CD4-positive, alpha-beta memory T cell (primary cell): ENCODE measurements at regions not wholly inside any gene's neighbourhood (a gene's known extent, or its start where the extent isn't known, plus 50 kb on each side); places are given as distances from the start of the nearest gene placed in this dataset.

ENCODE experiments used
- CTCF ChIA-PET: fragments of 350-600 bp; sonication (Branson Sonifier 250); formaldehyde crosslinking; loops from one replicate; lab custom pipeline; 2021; ENCODE audit warnings: inconsistent platforms; ENCODE audit not compliant: partially characterized antibody; lab: Charles Lee
- POLR2A ChIA-PET: fragments of 350-600 bp; sonication (Branson Sonifier 250); formaldehyde crosslinking; loops from one replicate; lab custom pipeline; 2021; ENCODE audit not compliant: partially characterized antibody; lab: Charles Lee
- DNase-seq, 5 donors: peaks; one replicate each; pipeline versions ENCODE4 v3.0.0 to v3.0.0-alpha.2; 2020 to 2022; ENCODE audit warnings: mixed read lengths in 1 of 5
- H3K27ac ChIP-seq: one replicate; pipeline ENCODE4 v1.7.0; 2013; ENCODE audit warnings: low read depth, low read length
- H3K27me3 ChIP-seq: 2 replicates; pipeline ENCODE4 v1.7.0; 2013; ENCODE audit warnings: mild to moderate bottlenecking, low read length, moderate library complexity; ENCODE audit not compliant: insufficient read depth
- H3K36me3 ChIP-seq: 2 replicates; pipeline ENCODE4 v1.7.0; 2013; ENCODE audit warnings: mild to moderate bottlenecking, low read length, moderate library complexity; ENCODE audit not compliant: insufficient read depth
- H3K4me1 ChIP-seq: 2 replicates; pipeline ENCODE4 v1.7.0; 2013; ENCODE audit warnings: mild to moderate bottlenecking, low read length, moderate library complexity; ENCODE audit not compliant: insufficient read depth
- H3K4me3 ChIP-seq, 2 donors: one replicate each; pipeline ENCODE4 v1.7.0; 2013; ENCODE audit warnings: low read length in 2 of 2, mild to moderate bottlenecking in 1 of 2
- H3K9me3 ChIP-seq, 2 donors: one replicate each; pipeline ENCODE4 v1.7.0; 2013; ENCODE audit warnings: low read length in 2 of 2, control low read depth in 1 of 2; ENCODE audit not compliant: control insufficient read depth in 1 of 2
- H3K27ac Mint-ChIP-seq, 7 donors: one replicate each; pipeline ENCODE4 v1.8.0; 2020 to 2021; ENCODE audit warnings: mixed read lengths in 7 of 7, mild to moderate bottlenecking in 6 of 7, inconsistent platforms in 3 of 7, moderate library complexity in 3 of 7
- H3K27me3 Mint-ChIP-seq, 2 donors: one replicate each; pipeline ENCODE4 v1.8.0; 2020 to 2021; ENCODE audit warnings: mixed read lengths in 2 of 2
- H3K36me3 Mint-ChIP-seq, 2 donors: one replicate each; pipeline ENCODE4 v1.8.0; 2020 to 2021; ENCODE audit warnings: mixed read lengths in 2 of 2, inconsistent platforms in 1 of 2, mild to moderate bottlenecking in 1 of 2
- H3K4me1 Mint-ChIP-seq, 4 donors: one replicate each; pipeline ENCODE4 v1.8.0; 2020 to 2021; ENCODE audit warnings: mixed read lengths in 4 of 4, mild to moderate bottlenecking in 1 of 4
- H3K4me3 Mint-ChIP-seq, 8 donors: one replicate each; pipeline ENCODE4 v1.8.0; 2020 to 2021; ENCODE audit warnings: mixed read lengths in 8 of 8, mild to moderate bottlenecking in 7 of 8, moderate library complexity in 6 of 8, inconsistent platforms in 3 of 8
- H3K9me3 Mint-ChIP-seq, 8 donors: one replicate each; pipeline ENCODE4 v1.8.0; 2020 to 2021; ENCODE audit warnings: mixed read lengths in 8 of 8, mild to moderate bottlenecking in 5 of 8, inconsistent platforms in 3 of 8, moderate library complexity in 1 of 8
- intact Hi-C: fragments of 100-400 bp; cut with micrococcal nuclease; formaldehyde crosslinking; loops from one replicate; pipeline ENCODE4 v1.15.1; 2023

DNA sequence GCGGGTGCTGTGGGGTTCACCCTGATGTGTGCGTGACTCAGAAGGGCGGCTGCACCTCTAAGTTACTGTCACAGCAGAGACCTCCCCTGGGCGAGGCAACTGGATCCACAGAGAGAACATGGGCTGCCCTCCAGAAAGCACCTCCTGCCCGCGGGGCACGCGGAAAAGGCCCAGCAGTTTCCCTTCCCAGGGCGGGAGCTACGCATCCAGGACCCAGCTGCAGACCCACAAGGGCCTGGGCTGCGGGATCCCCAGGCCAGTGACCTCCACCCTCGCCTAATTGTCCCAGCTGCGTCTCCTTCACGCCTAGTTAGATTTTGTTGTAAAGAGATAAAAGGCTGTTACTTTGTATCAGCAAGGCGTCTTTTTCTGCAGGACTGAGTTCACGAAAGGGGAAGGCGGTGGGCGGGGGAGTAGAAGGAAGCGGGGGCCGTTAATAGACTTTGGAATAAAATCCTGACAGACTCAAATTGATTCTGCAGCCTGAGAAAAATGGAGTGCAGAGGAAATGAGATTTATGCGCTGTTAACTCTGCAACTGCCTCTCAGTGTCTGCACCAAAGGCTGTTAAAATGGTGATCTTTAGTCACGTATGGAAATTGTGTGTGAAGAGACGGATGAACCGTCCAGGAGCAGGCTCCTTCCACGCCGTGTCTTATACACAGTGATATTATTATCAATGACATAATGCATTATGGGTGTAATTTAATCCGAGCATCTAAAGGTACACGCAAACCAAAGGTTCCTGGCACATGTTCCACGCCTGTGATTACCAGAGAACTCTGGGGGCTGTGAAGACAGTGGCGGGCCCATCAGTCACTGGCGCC is 65.9 kb upstream of the FBRSL1 start:
- Mint-ChIP-seq H3K27ac (no peak overlapping the region), H3K4me1 (peaks cover 6 to 18% (median 13%) of the 10 kb centered on the region in 4 donors), H3K4me3 (peak overlapping the region in 1 of 8 donors; percentile 15), H3K27me3 (no peaks in the 10 kb centered on the region), H3K36me3 (no peaks in the 10 kb centered on the region), H3K9me3 (peaks cover 0 to 1% (median 0%) of the 10 kb centered on the region in 8 donors)
- H3K36me3 ChIP-seq = no peaks in the 10 kb centered on the region
- POLR2A ChIA-PET = no interaction called here
- no peak overlapping the region for H3K4me3 ChIP-seq
- CTCF ChIA-PET = no interaction called here
- no peaks in the 10 kb centered on the region for H3K27me3 ChIP-seq
- H3K9me3 ChIP-seq = no peaks in the 10 kb centered on the region
- no peak overlapping the region for H3K27ac ChIP-seq
- H3K4me1 ChIP-seq = no peaks in the 10 kb centered on the region
- DNase-seq = no peak
- intact Hi-C loops = no loop called here

GRCh38 chr12:132423251-132423819 is 66.6 kb upstream of the FBRSL1 start:
- no peaks in the 10 kb centered on the region for H3K27me3 ChIP-seq
- ChIA-PET CTCF (no interaction called here), POLR2A (no interaction called here)
- no peak overlapping the region for H3K27ac ChIP-seq
- H3K36me3 ChIP-seq = no peaks in the 10 kb centered on the region
- H3K4me3 Mint-ChIP-seq = peak overlapping the region in 3 of 8 donors; percentile 8 to 43 (median 17)
- H3K27me3 Mint-ChIP-seq = peaks cover 0 to 1% of the 10 kb centered on the region in 2 donors
- H3K9me3 ChIP-seq = no peaks in the 10 kb centered on the region
- DNase-seq = peak in 2 of 5 donors; percentile 23 to 30
- no peaks in the 10 kb centered on the region for H3K4me1 ChIP-seq
- H3K27ac Mint-ChIP-seq = no peak overlapping the region
- no peak overlapping the region for H3K4me3 ChIP-seq
- H3K9me3 Mint-ChIP-seq = peaks cover 0 to 1% (median 0%) of the 10 kb centered on the region in 8 donors
- no peaks in the 10 kb centered on the region for H3K36me3 Mint-ChIP-seq
- peaks cover 6 to 17% (median 13%) of the 10 kb centered on the region in 4 donors for H3K4me1 Mint-ChIP-seq
- intact Hi-C loops = no loop called here

GRCh38 chr12:132422381-132423043 is 67.4 kb upstream of the FBRSL1 start:
- no peak overlapping the region for H3K27ac ChIP-seq
- H3K27ac Mint-ChIP-seq = peak overlapping the region in 6 of 7 donors; percentile 30 to 93 (median 51)
- peak overlapping the region in 4 of 8 donors; percentile 5 to 19 (median 8) for H3K4me3 Mint-ChIP-seq
- H3K4me1 ChIP-seq = no peaks in the 10 kb centered on the region
- no peak overlapping the region for H3K4me3 ChIP-seq
- H3K27me3 ChIP-seq = no peaks in the 10 kb centered on the region
- H3K36me3 ChIP-seq = no peaks in the 10 kb centered on the region
- H3K9me3 ChIP-seq = no peaks in the 10 kb centered on the region
- peaks cover 6 to 16% (median 12%) of the 10 kb centered on the region in 4 donors for H3K4me1 Mint-ChIP-seq
- DNase-seq = no peak
- ChIA-PET POLR2A (no interaction called here), CTCF (no interaction called here)
- intact Hi-C loops = no loop called here
- peaks cover 0 to 1% of the 10 kb centered on the region in 2 donors for H3K27me3 Mint-ChIP-seq
- peaks cover 0 to 1% (median 0%) of the 10 kb centered on the region in 8 donors for H3K9me3 Mint-ChIP-seq
- no peaks in the 10 kb centered on the region for H3K36me3 Mint-ChIP-seq

DNA sequence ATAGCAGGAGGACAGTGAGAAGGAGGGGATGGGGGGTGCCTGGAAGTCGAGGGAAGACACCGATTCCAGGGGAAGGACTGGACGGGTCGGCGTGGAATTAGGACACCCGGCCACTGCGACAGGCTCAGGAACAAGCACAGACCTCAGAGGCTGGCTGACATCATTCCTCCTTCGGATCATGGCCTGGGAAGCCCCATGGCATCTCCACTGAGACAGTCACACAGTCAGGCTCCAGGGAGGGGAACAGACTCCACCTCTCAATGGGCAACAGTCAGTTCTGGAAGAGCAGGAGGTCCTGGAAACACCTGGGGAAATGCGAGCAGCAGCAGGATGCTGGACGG is 67.9 kb upstream of the FBRSL1 start:
- H3K4me3 ChIP-seq = no peak overlapping the region
- no peak overlapping the region for H3K27ac ChIP-seq
- ChIA-PET POLR2A (no interaction called here), CTCF (no interaction called here)
- H3K36me3 ChIP-seq = no peaks in the 10 kb centered on the region
- no peak for DNase-seq
- Mint-ChIP-seq H3K4me1 (peaks cover 6 to 16% (median 12%) of the 10 kb centered on the region in 4 donors), H3K9me3 (peaks cover 0 to 1% (median 0%) of the 10 kb centered on the region in 8 donors), H3K27ac (peak overlapping the region in 1 of 7 donors; percentile 66), H3K4me3 (no peak overlapping the region), H3K27me3 (peaks cover 0 to 1% of the 10 kb centered on the region in 2 donors), H3K36me3 (no peaks in the 10 kb centered on the region)
- H3K9me3 ChIP-seq = no peaks in the 10 kb centered on the region
- intact Hi-C loops = no loop called here
- no peaks in the 10 kb centered on the region for H3K4me1 ChIP-seq
- H3K27me3 ChIP-seq = no peaks in the 10 kb centered on the region

- peak overlapping the region in 1 of 7 donors; percentile 14 for H3K27ac Mint-ChIP-seq
- no peak overlapping the region for H3K27ac ChIP-seq
- ChIA-PET CTCF (interaction anchor here (1.0 to 2.2 kb wide), 3 partner anchors 11 to 195 kb away, joined by 3 to 6 read pairs (median 4); no protein-coding TSS in a partner anchor), POLR2A (no interaction called here)
- no peak for DNase-seq
- no peaks in the 10 kb centered on the region for H3K36me3 ChIP-seq
- H3K9me3 ChIP-seq = no peaks in the 10 kb centered on the region
- peaks cover 5 to 16% (median 11%) of the 10 kb centered on the region in 4 donors for H3K4me1 Mint-ChIP-seq
- no peaks in the 10 kb centered on the region for H3K27me3 ChIP-seq
- no peaks in the 10 kb centered on the region for H3K36me3 Mint-ChIP-seq
- intact Hi-C loops = no loop called here
- H3K4me3 ChIP-seq = no peak overlapping the region
- H3K9me3 Mint-ChIP-seq = peaks cover 0 to 1% (median 0%) of the 10 kb centered on the region in 8 donors
- H3K27me3 Mint-ChIP-seq = peaks cover 0 to 1% of the 10 kb centered on the region in 2 donors
- H3K4me1 ChIP-seq = peaks cover 7% of the 10 kb centered on the region
- no peak overlapping the region for H3K4me3 Mint-ChIP-seq
Observed at GRCh38 chr12:132419631-132420246, 70.2 kb upstream of the FBRSL1 start.

DNA sequence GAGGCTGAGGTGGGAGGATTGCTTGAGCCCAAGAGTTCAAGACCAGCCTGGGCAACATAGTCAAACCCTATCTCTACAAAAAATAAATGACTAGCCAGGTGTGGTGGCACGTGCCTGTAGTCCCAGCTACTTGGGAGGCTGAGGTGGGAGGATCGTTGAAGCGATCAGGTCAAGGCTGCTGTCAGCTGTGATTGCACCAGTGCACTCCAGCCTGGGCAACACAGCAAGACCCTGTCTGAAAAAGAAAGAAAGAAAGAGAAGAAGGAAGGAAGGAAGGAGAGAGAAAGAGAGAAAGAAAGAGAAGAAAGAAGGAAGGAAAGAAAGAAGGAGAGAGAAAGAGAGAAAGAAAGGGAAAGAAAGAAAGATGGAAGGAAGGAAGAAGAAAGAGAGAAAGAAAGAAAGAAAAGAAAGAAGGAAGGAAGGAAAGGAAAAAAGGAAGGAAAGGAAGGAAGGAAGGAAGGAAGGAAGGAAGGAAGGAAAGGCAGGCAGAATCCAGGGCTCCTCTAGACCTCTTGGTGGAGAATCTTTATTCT is 71.5 kb upstream of the FBRSL1 start:
- H3K36me3 Mint-ChIP-seq = no peaks in the 10 kb centered on the region
- POLR2A ChIA-PET = no interaction called here
- H3K27ac Mint-ChIP-seq = peak overlapping the region in 1 of 7 donors; percentile 64
- DNase-seq = no peak
- H3K4me3 ChIP-seq = no peak overlapping the region
- no peaks in the 10 kb centered on the region for H3K27me3 ChIP-seq
- peaks cover 0 to 1% (median 0%) of the 10 kb centered on the region in 8 donors for H3K9me3 Mint-ChIP-seq
- no peaks in the 10 kb centered on the region for H3K9me3 ChIP-seq
- no peak overlapping the region for H3K4me3 Mint-ChIP-seq
- peaks cover 5 to 16% (median 11%) of the 10 kb centered on the region in 4 donors for H3K4me1 Mint-ChIP-seq
- peaks cover 12% of the 10 kb centered on the region for H3K4me1 ChIP-seq
- peaks cover 0 to 1% of the 10 kb centered on the region in 2 donors for H3K27me3 Mint-ChIP-seq
- CTCF ChIA-PET = interaction anchor here (1.3 to 5.2 kb wide), 4 partner anchors 12 to 271 kb away, joined by 3 to 87 read pairs (median 5); no protein-coding TSS in a partner anchor
- intact Hi-C loops = no loop called here
- H3K27ac ChIP-seq = no peak overlapping the region
- no peaks in the 10 kb centered on the region for H3K36me3 ChIP-seq
